Panc1 (cell line): ENCODE measurements at regions not wholly inside any gene's neighbourhood (a gene's known extent, or its start where the extent isn't known, plus 50 kb on each side); places are given as distances from the start of the nearest gene placed in this dataset.

Experiments
- SIN3A ChIP-seq: IDR thresholded peaks from 2 replicates; pipeline ENCODE4 v1.6.1; 2012; ENCODE audit warnings: low read depth, mild to moderate bottlenecking, low read length, moderate library complexity, borderline replicate concordance; ENCODE audit not compliant: insufficient read depth
- TCF7L2 ChIP-seq: IDR thresholded peaks from 2 replicates; pipeline ENCODE4 v1.6.1; 2011; ENCODE audit warnings: mild to moderate bottlenecking, low read depth, low read length, inconsistent platforms
- TF ChIP-seq, protein P1 (sequence below): fragments of 450-650 bp; IDR thresholded peaks from 2 replicates; pipeline ENCODE4 v1.5.1; 2017; ENCODE audit warnings: mild to moderate bottlenecking
- TF ChIP-seq, protein P2 (sequence below), 2 experiments: IDR thresholded peaks; 2 replicates each; pipeline ENCODE4 v1.6.1; 2011 to 2012; ENCODE audit warnings: low read depth in 2 of 2, control low read depth in 1 of 2, low read length in 1 of 2, mild to moderate bottlenecking in 1 of 2, moderate library complexity in 1 of 2; ENCODE audit not compliant: insufficient read depth in 1 of 2

DNA sequence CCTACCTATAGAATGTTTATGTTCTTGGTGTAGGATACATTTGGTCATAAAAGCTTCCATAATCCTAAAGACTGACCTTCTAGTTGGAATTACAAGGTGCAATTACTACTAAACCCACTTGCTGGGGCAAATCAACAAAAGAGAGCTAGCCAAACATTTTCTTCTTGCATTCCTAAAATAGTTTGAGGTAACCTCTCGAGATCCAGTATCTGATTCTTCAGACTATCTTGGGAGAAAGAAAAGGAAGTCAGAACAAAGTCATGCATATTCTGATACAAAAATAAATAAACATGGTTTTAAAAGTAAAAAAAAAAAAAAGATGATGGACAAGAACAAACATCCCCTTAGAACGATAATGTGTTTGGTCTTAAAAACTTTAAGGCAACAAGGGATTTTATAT lies 294.2 kb upstream of the RSPO3 start:
- no peak for TF ChIP-seq SIN3A
- TF ChIP-seq, protein P1, sequence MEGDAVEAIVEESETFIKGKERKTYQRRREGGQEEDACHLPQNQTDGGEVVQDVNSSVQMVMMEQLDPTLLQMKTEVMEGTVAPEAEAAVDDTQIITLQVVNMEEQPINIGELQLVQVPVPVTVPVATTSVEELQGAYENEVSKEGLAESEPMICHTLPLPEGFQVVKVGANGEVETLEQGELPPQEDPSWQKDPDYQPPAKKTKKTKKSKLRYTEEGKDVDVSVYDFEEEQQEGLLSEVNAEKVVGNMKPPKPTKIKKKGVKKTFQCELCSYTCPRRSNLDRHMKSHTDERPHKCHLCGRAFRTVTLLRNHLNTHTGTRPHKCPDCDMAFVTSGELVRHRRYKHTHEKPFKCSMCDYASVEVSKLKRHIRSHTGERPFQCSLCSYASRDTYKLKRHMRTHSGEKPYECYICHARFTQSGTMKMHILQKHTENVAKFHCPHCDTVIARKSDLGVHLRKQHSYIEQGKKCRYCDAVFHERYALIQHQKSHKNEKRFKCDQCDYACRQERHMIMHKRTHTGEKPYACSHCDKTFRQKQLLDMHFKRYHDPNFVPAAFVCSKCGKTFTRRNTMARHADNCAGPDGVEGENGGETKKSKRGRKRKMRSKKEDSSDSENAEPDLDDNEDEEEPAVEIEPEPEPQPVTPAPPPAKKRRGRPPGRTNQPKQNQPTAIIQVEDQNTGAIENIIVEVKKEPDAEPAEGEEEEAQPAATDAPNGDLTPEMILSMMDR, result no peak
- TF ChIP-seq, protein P2, sequence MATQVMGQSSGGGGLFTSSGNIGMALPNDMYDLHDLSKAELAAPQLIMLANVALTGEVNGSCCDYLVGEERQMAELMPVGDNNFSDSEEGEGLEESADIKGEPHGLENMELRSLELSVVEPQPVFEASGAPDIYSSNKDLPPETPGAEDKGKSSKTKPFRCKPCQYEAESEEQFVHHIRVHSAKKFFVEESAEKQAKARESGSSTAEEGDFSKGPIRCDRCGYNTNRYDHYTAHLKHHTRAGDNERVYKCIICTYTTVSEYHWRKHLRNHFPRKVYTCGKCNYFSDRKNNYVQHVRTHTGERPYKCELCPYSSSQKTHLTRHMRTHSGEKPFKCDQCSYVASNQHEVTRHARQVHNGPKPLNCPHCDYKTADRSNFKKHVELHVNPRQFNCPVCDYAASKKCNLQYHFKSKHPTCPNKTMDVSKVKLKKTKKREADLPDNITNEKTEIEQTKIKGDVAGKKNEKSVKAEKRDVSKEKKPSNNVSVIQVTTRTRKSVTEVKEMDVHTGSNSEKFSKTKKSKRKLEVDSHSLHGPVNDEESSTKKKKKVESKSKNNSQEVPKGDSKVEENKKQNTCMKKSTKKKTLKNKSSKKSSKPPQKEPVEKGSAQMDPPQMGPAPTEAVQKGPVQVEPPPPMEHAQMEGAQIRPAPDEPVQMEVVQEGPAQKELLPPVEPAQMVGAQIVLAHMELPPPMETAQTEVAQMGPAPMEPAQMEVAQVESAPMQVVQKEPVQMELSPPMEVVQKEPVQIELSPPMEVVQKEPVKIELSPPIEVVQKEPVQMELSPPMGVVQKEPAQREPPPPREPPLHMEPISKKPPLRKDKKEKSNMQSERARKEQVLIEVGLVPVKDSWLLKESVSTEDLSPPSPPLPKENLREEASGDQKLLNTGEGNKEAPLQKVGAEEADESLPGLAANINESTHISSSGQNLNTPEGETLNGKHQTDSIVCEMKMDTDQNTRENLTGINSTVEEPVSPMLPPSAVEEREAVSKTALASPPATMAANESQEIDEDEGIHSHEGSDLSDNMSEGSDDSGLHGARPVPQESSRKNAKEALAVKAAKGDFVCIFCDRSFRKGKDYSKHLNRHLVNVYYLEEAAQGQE (IDR thresholded peaks at IDR 0.05; ENCODE audit: insufficient read depth in 1 of 2, low read depth in 2 of 2, low read length in 1 of 2), result no peak
- TF ChIP-seq TCF7L2, result no peak
